DMS 273 (cell line): ENCODE measurements at regions not wholly inside any gene's neighbourhood (a gene's known extent, or its start where the extent isn't known, plus 50 kb on each side); places are given as distances from the start of the nearest gene placed in this dataset.

Source experiments
- DNase-seq: peaks from one replicate; lab custom pipeline; 2025; ENCODE audit not compliant: unreplicated experiment; lab: John Stamatoyannopoulos, UW

DNA sequence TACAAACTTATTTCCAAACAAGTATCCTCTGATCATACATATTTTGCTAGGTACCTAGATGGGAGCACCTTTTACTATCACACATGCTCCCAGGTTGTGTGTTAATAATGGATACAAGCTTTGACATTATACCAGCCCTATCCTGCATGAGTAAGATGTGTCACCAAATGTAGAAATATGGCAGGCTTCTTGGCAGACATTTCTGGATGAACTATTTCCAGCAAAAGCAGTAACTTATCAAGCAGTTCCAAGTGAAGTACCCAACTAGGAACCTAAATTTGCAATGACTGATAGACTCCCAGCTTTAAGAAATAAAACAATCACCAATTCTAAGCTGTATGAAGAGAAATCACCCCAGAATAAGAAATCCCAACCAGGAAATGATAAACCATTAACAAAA, 103.7 kb upstream of the TMEM72 start:
- no peak for DNase-seq

DNA sequence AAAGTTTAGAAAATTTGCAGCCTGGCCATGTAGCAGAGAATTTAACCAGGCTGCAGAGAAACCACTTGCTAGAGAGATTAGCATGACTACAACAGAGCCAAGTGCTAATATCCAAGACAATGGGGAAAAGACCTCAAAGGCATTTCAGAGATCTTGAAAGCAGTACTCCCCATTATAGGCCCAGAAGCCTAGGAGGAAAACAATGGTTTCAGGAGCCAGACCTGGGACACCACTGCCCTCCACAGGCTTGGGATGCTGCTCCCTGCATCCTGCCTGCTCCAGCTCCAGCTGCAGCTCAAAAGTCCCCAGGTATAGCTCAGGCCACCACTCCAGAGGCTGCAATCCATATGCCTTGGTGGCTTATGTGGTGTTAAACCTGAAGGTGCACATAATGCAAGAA, 101.5 kb upstream of the TMEM72 start:
- DNase-seq = peak; percentile 2

DNA sequence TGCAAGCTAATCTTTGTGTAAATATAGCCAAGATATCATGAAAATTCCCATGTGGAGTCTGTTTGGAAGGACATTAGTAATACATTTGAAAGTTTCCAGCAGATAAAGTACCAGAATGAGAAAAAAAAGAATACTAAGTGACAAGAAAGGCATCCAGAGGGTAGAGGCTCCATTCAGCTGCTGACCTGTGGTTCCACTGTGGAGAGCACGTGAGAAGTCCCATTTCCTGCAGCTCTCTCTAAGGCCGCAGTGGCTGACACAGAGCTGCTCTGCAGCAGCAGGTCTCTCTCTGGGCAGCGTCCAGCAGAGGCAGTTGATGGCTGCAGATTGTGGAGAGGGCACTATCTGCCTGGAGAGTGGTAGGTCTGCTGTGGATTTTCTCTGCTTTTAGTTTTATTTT, 100.1 kb upstream of the TMEM72 start:
- no peak for DNase-seq

DNA sequence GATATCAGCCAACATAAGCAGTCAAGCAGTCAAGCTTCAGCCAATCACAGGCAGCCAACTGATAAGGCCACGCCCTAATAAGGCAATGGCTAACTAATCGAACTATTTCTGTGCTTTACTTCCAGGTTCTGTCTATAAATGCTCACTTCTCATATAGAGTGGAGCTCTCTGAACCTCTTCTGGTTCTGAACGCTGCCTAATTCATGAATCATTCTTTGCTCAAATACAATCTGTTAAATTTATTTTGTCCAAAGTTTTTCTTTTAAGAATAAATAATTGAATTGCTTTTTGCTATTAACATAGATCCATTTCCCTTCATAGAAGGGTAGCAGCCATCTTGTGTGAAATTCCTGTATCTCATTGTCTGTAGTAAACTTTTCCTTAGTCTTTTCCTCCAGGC, 97.9 kb upstream of the TMEM72 start:
- DNase-seq = no peak

DNA sequence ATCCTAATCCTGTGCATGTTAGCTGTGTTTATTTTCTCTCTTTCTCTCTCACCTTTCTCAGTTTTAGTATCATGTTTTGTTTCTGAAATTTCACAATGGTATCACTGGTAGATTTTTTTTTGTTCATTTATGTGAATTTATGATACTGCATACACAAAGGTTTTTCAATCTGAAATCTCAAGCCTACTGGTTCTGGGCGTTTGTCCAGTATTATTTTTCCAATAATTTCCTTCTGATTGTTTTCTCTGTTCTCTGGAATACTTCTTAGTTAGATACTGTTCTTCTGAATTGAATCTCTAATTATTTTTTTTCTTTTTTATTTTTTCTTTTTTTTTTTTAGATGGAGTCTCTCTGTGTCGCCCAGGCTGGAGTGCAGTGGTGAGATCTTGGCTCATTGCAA, 96.2 kb upstream of the TMEM72 start:
- no peak for DNase-seq

DNA sequence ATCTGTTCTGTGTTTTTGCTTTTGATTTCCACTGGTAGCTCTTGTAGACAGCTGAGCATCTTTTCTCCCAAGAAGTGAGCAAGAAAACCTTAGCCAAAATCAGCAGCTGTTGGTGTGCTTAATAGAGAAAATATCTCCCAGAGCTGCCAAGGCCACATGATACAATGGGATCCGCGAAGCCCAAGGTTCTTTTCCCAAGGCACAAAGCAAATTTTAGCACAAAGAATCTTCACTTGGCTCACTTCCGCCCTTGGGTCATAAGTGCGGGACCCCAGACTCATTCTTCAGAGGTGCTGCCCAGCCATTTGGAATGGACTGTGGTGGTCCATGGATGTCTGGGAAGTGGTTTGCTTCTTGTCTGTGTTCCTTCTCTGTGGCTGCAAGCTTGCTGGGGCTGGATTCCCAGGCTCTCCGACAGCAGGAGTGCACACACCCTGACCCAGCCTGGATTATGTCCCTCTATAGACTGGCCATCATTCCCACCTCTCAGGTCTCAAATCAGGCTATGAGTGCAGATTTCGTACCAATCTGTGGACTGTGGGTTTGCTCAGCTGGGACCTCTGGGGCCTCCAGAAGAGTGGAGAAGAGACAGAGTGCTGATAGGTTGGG, 93.0 kb upstream of the TMEM72 start:
- DNase-seq = peak; percentile 8

DNA sequence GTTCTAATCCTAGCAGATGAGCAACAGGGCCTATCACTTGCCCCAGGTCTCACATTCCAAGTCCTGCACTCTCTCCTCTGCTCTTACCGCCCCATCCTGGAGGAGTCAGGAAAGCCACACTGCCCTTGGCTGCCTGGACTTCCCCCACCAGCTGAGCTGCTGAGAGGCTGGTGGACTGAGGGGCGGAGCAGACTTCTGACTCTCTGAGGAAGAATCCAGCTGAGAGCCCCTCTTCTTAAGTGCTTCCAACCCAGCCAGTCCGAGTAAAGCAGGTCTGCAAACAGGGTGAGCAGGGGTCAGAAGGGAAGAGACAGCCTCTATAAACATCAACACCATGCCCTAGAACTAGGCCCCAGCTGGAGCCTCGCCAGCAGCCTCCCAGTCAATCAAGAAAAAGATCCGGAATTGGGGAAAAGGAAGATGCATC, 92.4 kb upstream of the TMEM72 start:
- DNase-seq = no peak

DNA sequence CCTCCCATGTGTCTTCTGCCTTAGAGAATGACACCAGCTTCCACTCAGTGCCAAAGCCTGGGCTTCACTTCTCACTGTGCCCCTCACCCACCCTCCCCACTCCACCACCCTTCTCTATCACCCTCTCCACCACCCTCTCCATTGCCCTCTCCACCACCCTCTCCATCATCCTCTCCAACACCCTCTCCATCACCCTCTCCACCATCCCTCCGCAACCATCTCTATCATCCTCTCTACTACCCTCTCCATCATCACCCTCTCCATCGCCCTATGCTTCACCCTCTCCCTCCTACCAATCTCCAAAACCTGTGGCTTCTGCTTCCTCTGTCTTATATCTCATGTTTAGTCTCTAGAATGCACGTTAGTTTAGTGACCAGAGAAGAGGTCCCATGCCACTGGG, 91.0 kb upstream of the TMEM72 start:
- DNase-seq = no peak

DNA sequence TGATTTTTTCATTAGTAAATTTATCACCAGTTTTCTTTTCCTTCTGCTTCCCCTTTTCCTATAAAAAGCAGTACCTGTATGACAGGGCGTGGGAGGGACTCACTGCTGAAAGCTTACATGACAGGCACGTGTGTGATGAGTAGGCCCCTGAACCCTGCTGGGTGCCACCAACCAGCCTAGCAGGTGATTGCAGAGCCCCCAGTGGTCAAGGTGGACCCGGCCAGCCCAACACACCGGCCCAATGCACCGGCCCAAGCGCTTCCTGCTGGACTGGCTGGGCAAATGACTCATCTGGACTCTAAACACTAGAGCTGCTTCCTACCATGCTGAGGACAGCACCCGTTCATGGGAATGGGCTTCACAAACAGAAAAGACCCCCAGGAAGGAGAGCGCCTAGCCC, 89.8 kb upstream of the TMEM72 start:
- DNase-seq = no peak

DNA sequence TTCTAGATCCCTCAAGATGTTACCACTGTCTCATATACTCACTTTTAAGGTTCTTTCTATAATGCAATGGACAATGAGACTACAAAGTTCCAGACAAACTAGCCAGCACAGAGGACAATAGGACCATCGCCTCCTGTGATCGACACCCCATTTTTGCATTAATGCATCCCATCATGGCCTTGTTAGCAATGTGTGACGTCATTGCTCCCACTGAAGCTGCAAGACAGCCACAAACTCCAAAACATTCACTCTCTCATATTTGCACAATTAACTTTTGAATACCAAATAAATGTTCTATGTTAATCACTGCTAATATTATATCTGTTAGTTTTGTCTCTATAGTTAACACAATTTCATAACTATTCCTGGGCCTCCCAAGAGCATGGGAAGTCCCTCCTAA, 88.8 kb upstream of the TMEM72 start:
- no peak for DNase-seq

DNA sequence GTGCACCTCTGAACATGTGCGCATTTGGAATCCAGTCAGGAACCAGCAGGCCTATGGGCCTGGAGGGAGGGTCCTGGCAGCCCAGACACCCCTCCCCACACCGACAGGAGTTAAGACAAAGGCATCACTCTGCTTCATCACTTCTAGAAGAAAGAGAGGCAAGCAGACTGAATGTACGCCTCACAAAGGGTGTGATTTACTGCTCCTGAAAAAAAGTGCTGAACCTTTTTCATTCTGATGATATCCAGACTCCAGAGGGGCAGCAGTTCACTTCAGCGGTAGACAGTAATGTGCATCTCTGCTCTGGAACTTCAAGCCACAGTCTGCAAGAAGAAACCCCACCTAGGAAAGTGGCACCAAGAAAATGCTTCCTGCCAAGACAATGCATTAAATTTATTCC, 88.2 kb upstream of the TMEM72 start:
- DNase-seq = no peak

DNA sequence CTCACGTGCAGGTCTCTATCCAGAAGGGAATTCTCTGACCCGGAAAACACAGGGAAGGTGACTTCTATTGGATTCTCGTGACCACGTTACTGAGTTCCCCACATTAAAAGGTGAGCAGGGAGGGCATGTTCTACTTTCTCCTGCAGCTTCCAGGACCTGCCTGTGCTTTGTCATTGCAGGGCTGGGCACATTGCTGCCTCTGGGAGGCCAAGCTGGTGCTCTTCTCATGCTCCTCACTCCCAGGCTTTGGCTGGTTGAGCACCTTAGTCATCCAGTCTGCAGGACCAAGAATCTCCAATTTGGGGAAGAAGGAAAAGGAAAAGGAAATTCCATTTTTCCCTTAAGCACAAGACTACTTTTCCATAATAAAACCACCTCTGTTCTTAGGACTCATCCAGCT, 86.5 kb upstream of the TMEM72 start:
- no peak for DNase-seq

DNA sequence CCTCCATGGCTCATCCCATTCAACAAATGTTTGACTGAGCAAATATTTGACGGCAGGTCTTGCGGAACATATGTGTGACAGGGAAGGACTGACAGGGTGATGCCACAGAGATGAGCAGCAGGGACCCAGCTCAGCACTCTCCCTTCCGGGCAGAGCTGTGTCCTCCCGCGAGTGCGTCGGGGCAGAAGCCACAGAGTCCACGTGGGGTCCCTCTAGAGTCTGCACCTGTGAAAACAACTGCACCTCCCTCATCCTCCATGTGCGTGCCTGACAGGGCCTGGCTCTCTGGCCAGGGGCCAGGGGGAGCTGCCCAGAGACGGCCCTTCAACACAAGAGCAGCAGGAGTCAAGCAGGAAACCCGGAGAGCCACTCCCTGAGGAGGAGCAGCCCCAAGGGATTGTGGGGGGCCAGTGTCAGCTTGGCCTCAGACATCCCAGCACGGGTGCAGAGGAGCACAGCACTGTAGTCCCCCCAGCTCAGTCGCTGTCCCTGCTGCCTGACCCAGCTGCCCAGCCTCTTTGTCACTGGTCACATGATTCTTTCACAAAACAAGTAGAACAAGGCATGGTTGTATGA, 83.6 kb upstream of the TMEM72 start:
- DNase-seq = no peak

DNA sequence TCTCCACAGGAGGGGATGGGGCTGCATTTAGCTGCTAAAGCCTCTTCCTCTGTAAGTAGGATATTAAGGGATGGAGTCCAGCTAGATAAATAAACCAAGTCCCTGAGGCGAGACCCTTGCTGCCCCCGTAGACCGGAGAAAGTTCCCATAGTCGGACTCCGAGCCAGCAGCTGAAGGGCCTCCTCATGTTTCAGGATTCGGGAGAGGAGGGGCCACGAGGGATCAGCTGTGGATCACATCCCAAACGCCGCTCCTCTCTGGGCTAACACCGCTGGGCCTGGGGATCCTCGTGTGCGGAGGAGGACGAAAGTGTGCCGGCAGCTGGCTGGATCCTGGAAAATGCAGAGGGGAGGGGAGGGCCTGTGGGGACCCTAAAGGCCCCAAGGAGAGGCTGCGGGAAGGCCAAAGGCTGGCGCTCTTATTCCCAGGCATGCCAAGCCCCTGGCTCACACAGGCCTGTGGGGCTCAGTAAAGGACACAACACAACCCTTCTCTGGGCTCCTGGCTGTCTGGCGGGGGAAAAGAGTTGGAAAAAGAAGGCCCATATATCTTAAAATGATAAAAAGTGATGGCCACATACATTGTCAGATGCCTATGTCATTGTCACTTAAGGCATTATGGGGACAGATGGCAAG, 82.5 kb upstream of the TMEM72 start:
- no peak for DNase-seq

DNA sequence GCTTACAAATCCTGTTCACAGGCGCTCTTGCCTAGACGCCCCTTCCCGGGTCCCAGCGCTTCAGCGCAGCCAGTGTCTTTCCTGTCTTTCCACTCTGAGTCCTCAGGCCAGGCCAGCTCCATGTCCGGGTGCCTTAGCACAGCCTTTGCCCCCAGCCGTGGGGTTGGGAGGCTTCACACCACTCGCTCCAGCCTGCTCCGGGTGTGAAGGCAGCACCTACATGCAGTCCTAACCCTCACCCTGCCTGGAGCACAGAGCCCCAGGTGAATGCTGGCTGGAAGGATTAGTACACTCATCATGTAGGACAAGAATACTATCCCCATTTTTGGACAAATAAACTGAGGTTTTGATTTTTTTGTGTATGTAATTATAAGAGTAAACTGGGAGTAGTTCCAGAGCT, 81.7 kb upstream of the TMEM72 start:
- no peak for DNase-seq

DNA sequence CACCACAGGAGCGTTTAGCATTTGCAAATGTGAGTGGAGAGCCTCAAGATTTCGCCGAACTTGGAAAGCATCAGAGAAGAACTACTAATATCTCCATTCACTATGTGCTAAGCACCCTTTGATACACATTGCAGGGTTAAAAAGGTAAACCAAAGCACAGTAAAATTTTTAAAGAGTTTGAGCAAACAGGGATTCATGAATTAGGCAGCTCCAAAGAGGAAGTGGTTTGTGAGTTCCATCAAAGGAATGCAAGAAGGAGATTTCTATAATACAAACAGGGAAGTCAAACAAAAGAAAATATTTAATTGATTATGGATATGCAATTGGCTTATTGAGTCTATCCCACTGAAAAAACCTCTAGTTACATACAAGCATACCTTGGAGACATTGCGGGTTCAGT, 81.1 kb upstream of the TMEM72 start:
- DNase-seq = no peak

DNA sequence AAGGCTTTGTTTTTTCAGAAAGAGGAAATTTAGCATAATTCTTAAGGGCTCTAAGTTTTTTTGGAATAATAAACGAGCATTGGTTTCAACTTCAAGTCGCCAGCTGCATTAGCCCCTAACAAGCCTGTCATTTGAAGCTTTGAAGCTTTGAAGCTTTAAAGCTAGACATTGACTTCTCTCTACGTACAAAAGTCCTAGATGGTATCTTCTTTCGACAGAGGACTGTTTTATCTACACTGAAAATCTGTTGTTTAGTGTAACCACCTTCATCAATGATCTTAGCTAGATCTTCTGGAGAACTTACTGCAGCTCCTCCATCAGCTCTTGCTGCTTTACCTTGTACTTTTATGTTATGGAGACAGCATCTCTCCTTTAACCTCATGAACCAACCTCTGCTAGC, 79.6 kb upstream of the TMEM72 start:
- DNase-seq = no peak

DNA sequence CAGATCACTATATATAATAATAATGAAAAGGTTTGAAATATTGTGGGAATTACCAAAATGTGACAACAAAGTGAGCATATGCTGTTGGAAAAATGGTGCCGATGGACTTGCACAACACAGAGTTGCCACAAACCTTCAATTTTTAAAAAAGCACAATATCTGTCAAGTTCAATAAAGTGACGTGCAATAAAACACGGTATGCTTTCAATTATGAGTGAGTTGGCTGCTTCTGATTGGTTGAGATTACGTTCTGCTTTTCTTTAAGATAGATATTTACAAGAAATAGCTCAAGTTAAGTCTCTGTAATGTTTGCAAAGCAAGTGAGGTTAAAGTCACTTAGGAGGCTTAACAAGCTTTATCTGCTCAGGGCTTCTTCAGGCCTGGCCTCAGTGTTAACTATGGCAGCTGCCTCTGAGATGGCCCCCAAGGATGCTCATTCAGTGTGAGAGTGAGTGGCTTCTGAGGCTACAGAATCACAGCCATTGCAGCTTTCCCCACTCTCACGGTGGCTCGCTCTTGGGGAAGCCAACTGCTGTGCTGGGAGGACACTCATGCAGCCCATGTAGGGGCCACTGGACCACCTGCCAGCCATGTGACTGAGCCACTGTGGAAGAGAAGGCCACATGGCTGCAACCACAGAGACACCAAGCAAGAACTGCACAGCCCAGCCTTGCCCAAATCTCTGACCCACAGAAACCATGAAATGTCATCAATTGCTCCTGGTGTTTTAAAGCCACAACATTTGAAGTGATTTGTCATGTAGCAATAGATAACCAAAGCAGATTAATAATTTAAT, 78.3 kb upstream of the TMEM72 start:
- no peak for DNase-seq

DNA sequence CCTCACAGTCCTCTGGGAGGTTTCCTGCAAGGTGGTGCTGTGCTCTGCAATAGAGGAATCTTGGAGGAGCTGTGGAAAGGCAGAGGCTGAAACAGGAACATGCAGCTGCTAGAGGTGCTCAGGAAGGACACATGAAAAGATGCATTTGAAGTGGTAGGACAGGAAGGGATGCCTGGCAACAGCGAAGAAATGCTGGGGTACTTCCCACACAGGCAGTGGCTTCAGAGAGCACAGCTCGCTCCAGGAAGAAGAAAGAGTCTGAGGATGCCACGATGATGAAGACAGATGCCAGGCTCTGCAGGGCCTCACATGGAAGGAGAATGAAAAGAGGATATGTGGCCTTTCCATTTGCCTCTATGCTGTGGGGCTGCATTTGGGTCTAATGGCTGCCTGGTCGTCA, 77.0 kb upstream of the TMEM72 start:
- no peak for DNase-seq

DNA sequence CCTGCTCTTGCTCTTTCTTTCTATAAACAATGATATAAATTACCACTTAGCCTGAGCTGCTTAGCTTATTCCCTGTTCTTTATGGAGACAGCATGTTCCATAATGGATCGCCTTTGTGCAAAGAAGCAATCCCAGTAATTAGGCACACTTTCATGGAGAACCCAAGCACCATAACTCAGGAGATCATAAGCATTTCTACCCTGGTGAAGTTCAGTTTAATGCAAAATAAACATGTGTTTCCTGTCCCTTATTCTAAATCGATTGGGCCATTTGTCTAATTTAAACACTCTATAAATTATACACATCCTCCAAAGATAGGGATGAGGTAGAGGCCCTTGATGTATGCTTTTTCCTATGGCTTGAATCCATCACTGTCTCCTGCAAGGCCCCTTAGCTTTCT, 75.8 kb upstream of the TMEM72 start:
- no peak for DNase-seq

DNA sequence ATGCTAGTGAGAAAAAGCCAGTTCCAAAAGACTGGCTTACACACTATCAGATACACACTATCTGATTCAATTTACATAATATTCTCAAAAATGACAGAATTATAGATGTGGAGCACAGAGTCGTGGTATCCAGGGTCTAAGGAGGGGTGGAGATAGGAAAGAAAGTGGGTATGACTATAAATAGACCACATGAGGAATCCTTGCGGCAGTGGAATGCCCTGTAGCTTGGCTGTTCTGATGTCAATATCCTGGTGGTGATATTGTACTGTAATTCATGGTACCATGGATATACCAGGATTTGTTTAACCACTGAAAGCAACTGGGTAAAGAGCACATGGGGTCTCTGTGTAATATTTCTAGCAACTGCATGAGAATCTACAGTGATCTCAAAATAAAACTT, 67.7 kb upstream of the TMEM72 start:
- no peak for DNase-seq
